Left ventricle myocardium inferior (tissue), 1 donor: ENCODE measurements at regions not wholly inside any gene's neighbourhood (a gene's known extent, or its start where the extent isn't known, plus 50 kb on each side); places are given as distances from the start of the nearest gene placed in this dataset.

Source experiments
- DNase-seq: peaks from one replicate; pipeline ENCODE4 v3.0.0-alpha.2; 2020
- H3K27ac ChIP-seq: fragments of 200-600 bp; replicated peaks from 2 replicates; pipeline ENCODE4 v1.8.0; 2021
- H3K27me3 ChIP-seq: fragments of 200-600 bp; 2 replicates; pipeline ENCODE4 v1.8.0; 2021; ENCODE audit warnings: low read depth
- H3K36me3 ChIP-seq: fragments of 200-600 bp; 2 replicates; pipeline ENCODE4 v1.8.0; 2021
- H3K4me1 ChIP-seq: fragments of 200-600 bp; 2 replicates; pipeline ENCODE4 v1.8.0; 2021
- H3K4me3 ChIP-seq: fragments of 200-600 bp; 2 replicates; pipeline ENCODE4 v1.8.0; 2021; ENCODE audit warnings: mild to moderate bottlenecking, moderate library complexity
- H3K9me3 ChIP-seq: fragments of 200-600 bp; replicated peaks from 2 replicates; pipeline ENCODE4 v1.8.0; 2021
- CTCF ChIP-seq: fragments of 200-600 bp; IDR thresholded peaks from 2 replicates; pipeline ENCODE4 v1.8.0; 2021; ENCODE audit warnings: antibody characterized with exemption, mild to moderate bottlenecking, borderline replicate concordance
- intact Hi-C: fragments of 100-400 bp; cut with micrococcal nuclease; formaldehyde crosslinking; loops from one replicate; pipeline ENCODE4 v1.11.0; 2022
- donor health status: DM: no; HTN: yes; CAD: no; lungs with severe emphysema.

DNA sequence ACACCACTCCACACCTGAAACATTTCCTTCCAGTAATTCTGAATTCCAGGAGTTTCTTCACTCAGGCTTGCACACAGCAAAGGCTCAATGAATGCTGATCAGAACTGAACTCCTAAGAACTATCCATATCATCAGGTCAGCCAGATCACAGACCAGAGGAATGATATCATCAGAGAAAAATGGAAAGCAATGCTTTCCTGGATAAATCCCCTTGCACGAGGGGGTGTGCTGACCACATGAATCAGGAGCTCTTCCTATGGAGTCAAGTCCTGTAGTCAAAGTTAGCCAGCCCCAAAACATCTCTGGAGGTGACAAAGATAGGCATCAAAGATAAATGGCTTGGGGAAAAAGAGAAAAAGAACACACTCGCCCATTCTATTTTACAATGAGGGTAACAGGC is 83.8 kb upstream of the ACVR2A start:
- no peak for DNase-seq
- H3K4me3 ChIP-seq: no peak overlapping the region
- no peaks in the 10 kb centered on the region for H3K27me3 ChIP-seq
- no peaks in the 10 kb centered on the region for H3K9me3 ChIP-seq
- no peak for TF ChIP-seq CTCF
- no peaks in the 10 kb centered on the region for H3K4me1 ChIP-seq
- H3K36me3 ChIP-seq: no peaks in the 10 kb centered on the region
- H3K27ac ChIP-seq: no peak overlapping the region
- intact Hi-C loops: no loop called here

DNA sequence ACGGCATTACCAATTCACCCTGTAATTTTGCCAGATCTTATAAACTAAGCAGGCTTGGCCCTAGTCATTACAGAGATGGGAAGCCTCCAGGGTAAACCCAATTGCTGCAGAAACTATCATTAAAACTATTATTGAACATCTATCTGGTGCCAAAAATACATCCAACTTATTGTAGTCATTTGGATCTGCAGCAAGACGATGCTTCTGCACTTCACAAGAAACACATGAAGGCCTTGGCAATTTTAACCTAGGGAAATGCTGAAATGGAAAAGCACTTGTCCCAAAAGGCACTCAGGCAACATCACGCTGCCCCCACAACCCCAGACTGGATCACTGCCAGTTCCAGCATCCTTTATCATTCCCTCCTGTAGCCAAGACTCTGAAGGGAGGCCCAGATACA is 85.3 kb upstream of the ACVR2A start:
- Histone ChIP-seq H3K9me3 (no peaks in the 10 kb centered on the region), H3K4me1 (no peaks in the 10 kb centered on the region), H3K27me3 (no peaks in the 10 kb centered on the region), H3K36me3 (no peaks in the 10 kb centered on the region), H3K4me3 (no peak overlapping the region), H3K27ac (no peak overlapping the region)
- intact Hi-C loops: no loop called here
- no peak for TF ChIP-seq CTCF
- no peak for DNase-seq

DNA sequence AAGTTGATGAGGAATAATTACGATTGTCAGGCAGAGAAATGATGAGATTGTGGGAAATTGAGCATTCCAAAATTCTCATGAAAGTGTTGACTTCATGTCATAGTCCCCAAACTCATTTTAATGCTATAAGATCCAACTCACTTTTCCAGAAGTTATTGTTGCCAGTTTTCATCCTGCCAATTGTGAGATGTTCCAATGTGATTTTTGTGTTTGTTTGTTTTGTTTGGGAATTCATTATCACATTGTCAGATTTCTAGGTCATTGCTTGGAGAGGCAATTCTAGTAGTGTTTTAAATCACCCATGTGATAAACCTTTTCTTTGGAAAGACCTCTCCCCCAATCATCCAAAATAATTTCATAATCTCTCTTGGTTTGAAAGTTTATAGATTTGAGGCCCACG is 86.0 kb upstream of the ACVR2A start:
- TF ChIP-seq CTCF: no peak
- no peak for DNase-seq

DNA sequence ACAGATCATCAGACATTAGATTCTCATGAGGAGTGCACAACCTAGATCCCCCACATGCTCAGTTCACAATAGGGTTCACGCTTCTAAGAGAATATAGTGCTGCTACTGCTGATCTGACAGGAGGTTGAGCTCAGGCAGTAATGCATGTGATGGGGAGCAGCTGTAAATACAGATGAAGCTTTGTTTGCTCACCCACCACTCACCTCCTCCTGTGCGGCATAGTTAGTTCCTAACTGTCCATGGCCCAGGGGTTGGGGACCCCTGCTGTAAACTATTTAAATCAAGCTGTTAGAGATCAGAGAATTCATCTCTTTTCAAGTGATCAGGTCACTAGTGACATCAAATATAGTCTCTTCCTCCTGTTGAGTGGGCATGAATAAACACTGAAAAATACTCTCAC is 88.8 kb upstream of the ACVR2A start:
- no peak for TF ChIP-seq CTCF
- H3K4me3 ChIP-seq: no peak overlapping the region
- H3K9me3 ChIP-seq: no peaks in the 10 kb centered on the region
- DNase-seq: no peak
- no peak overlapping the region for H3K27ac ChIP-seq
- H3K4me1 ChIP-seq: no peaks in the 10 kb centered on the region
- H3K27me3 ChIP-seq: no peaks in the 10 kb centered on the region
- H3K36me3 ChIP-seq: no peaks in the 10 kb centered on the region
- intact Hi-C loops: no loop called here

More for the DNA sequence above, 86.0 kb upstream of the ACVR2A start:
- H3K36me3 ChIP-seq: no peaks in the 10 kb centered on the region
- H3K4me3 ChIP-seq: no peak overlapping the region
- no peak overlapping the region for H3K27ac ChIP-seq
- H3K4me1 ChIP-seq: no peaks in the 10 kb centered on the region
- intact Hi-C loops: no loop called here
- no peaks in the 10 kb centered on the region for H3K9me3 ChIP-seq
- H3K27me3 ChIP-seq: no peaks in the 10 kb centered on the region

DNA sequence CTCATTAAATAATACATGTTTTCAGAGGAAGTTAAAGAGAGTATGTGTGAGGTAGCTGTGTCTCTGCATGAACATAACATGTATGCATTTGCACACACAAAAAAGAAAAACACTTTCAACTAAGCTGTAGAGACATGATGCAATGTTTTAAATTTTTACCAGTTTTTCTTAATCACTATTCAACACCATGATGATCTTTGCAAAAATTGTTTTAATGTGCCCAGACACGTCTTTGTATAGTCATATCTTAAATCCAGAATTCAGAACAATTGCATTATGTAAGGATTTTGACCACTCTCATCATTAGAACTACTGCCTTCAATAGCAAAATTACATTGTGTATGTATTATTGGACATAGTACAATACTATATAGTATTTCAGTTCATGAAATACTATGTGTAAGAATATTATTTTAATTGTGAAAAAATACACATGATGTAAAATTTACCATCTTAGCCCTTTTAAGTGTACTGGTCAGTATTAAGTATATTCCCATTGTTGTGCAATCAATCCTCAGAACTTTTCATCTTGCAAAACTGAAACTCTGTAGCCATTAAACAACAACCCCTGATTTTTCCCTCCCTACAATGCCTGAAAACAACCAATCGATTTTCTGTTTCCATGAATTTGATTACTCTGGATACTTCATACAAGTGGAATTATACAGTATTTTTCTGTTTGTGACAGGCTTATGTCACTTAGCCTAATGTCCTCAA is 104.5 kb upstream of the ACVR2A start:
- intact Hi-C loops: no loop called here
- Histone ChIP-seq H3K27ac (no peak overlapping the region), H3K4me1 (no peaks in the 10 kb centered on the region), H3K9me3 (peaks cover 15% of the 10 kb centered on the region), H3K27me3 (no peaks in the 10 kb centered on the region), H3K36me3 (no peaks in the 10 kb centered on the region), H3K4me3 (no peak overlapping the region)
- no peak for TF ChIP-seq CTCF
- DNase-seq: no peak
